RPMI7951 (cell line): ENCODE measurements at regions not wholly inside any gene's neighbourhood (a gene's known extent, or its start where the extent isn't known, plus 50 kb on each side); places are given as distances from the start of the nearest gene placed in this dataset.
A peak's percentile ranks its signal among the peaks of the same experiment; 100 is the strongest.
"Not testable (repeated sequence)": the region's sequence is repeated elsewhere in the genome, so short reads cannot be mapped to it uniquely, and the experiment has no call there.

Experiments used
- DNase-seq: peaks from one replicate; pipeline ENCODE4 v3.0.0-alpha.2; 2012; ENCODE audit warnings: low read depth

GRCh38 chr5:97234380-97234779 is 51.3 kb upstream of the RIOK2 start:
- not testable (repeated sequence) for DNase-seq

GRCh38 chr5:97242341-97242740 is 59.3 kb upstream of the RIOK2 start:
- no peak for DNase-seq

GRCh38 chr5:97243353-97243752 is 60.3 kb upstream of the RIOK2 start:
- no peak for DNase-seq

GRCh38 chr5:97245386-97245785 is 62.3 kb upstream of the RIOK2 start:
- no peak for DNase-seq

- DNase-seq = no peak
These were observed 67.1 kb upstream of the RIOK2 start for GRCh38 chr5:97250113-97250512.

GRCh38 chr5:97266076-97266475 is 83.0 kb upstream of the RIOK2 start:
- DNase-seq = no peak

GRCh38 chr5:97266576-97266975 is 83.5 kb upstream of the RIOK2 start:
- DNase-seq = no peak

GRCh38 chr5:97267767-97268166 is 84.7 kb upstream of the RIOK2 start:
- no peak for DNase-seq

GRCh38 chr5:97276474-97277120 is 93.5 kb upstream of the RIOK2 start:
- no peak for DNase-seq

GRCh38 chr5:97281257-97281656 is 98.2 kb upstream of the RIOK2 start:
- DNase-seq = no peak

- peak; percentile 40 for DNase-seq
These were observed 114.1 kb upstream of the RIOK2 start for GRCh38 chr5:97297063-97297703.

- no peak for DNase-seq
These were observed 114.7 kb upstream of the RIOK2 start for GRCh38 chr5:97297704-97298091.

GRCh38 chr5:97301181-97301580 is 118.1 kb upstream of the RIOK2 start:
- DNase-seq = not testable (repeated sequence)

GRCh38 chr5:97338729-97339128 is 155.7 kb upstream of the RIOK2 start:
- DNase-seq = no peak

- no peak for DNase-seq
These were observed 172.7 kb upstream of the RIOK2 start for GRCh38 chr5:97355775-97356174.

- no peak for DNase-seq
These were observed 180.5 kb upstream of the RIOK2 start for GRCh38 chr5:97363577-97363976.

- DNase-seq = no peak
These were observed 181.7 kb upstream of the RIOK2 start for GRCh38 chr5:97364731-97365130.

GRCh38 chr5:97365163-97365845 is 182.3 kb upstream of the RIOK2 start:
- DNase-seq = no peak

- DNase-seq = no peak
These were observed 182.9 kb upstream of the RIOK2 start for GRCh38 chr5:97365918-97366317.

- DNase-seq = no peak
These were observed 192.9 kb upstream of the RIOK2 start for GRCh38 chr5:97375959-97376358.

- no peak for DNase-seq
These were observed 194.5 kb upstream of the RIOK2 start for GRCh38 chr5:97377582-97377981.

- no peak for DNase-seq
These were observed 200.9 kb upstream of the RIOK2 start for GRCh38 chr5:97383996-97384395.

- no peak for DNase-seq
These were observed 205.7 kb upstream of the RIOK2 start for GRCh38 chr5:97388794-97389193.
